ENCODE measurements at regions not wholly inside any gene's neighbourhood (a gene's known extent, or its start where the extent isn't known, plus 50 kb on each side); places are given as distances from the start of the nearest gene placed in this dataset.

DNA sequence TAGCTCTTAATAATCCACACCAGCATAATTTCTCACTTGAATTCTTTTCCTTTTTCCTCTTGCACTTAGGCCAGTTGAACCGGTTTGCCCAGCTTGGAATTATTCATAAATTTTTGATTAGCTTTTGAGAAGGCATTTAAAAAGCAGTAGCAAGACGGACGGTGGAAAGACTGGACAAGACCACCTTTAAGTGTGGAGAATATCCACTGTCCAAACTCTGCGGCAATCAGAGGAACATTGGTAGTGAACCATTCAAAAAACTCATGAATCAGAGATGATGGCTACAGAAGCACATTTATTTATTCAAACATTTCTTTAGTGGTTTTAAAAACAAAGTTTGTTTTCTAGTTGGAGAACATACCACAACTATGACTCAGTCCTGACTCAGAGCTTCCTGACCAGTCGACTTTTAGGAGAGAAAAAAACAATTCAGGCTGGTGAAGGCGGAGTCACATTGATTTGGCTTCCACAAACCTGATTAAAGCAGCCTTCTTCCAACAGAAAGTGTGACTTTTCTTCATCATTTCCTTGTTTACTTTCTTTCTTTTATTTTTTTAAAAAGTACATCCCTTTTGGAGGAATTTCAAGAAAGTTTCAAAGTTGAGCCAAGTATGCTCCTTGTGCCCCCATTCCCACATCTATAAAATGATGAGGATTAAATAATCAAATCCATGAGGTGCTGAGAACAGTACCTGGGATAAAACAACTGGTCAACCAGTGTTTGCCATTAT, 128.8 kb downstream of the ADSS2 start:
- TF ChIP-seq, protein P1, sequence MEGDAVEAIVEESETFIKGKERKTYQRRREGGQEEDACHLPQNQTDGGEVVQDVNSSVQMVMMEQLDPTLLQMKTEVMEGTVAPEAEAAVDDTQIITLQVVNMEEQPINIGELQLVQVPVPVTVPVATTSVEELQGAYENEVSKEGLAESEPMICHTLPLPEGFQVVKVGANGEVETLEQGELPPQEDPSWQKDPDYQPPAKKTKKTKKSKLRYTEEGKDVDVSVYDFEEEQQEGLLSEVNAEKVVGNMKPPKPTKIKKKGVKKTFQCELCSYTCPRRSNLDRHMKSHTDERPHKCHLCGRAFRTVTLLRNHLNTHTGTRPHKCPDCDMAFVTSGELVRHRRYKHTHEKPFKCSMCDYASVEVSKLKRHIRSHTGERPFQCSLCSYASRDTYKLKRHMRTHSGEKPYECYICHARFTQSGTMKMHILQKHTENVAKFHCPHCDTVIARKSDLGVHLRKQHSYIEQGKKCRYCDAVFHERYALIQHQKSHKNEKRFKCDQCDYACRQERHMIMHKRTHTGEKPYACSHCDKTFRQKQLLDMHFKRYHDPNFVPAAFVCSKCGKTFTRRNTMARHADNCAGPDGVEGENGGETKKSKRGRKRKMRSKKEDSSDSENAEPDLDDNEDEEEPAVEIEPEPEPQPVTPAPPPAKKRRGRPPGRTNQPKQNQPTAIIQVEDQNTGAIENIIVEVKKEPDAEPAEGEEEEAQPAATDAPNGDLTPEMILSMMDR (IDR thresholded peaks at IDR 0.05): no peak
- no peak for TF ChIP-seq POLR2A (IDR thresholded peaks at IDR 0.05)
